B cell (primary cell): ENCODE measurements at regions not wholly inside any gene's neighbourhood (a gene's known extent, or its start where the extent isn't known, plus 50 kb on each side); places are given as distances from the start of the nearest gene placed in this dataset.

Experiments
- ATAC-seq: fragments of 200-7000 bp; cut with Tn5 transposase; one replicate; pipeline ENCODE4 v1.10.0; 2021; ENCODE audit warnings: low read depth, mild to moderate bottlenecking, moderate number of reproducible peaks, moderate library complexity
- CTCF ChIA-PET: fragments of 350-600 bp; sonication (Branson Sonifier 250); formaldehyde crosslinking; loops from one replicate; lab custom pipeline; 2021; ENCODE audit warnings: antibody characterized with exemption, inconsistent platforms; lab: Charles Lee
- POLR2A ChIA-PET: fragments of 350-600 bp; sonication (Branson Sonifier 250); formaldehyde crosslinking; loops from one replicate; lab custom pipeline; 2021; ENCODE audit warnings: antibody characterized with exemption; lab: Charles Lee
- DNase-seq: peaks from one replicate; pipeline ENCODE4 v3.0.0; 2013
- H2AFZ ChIP-seq: 2 replicates; pipeline ENCODE4 v1.6.1; 2012; ENCODE audit warnings: mild to moderate bottlenecking, low read depth, low read length; ENCODE audit not compliant: insufficient read depth, poor library complexity, severe bottlenecking
- H3K27ac ChIP-seq, 2 donors: 1 replicate in 1 of 2; 2 replicates in 1 of 2; pipeline ENCODE4 v1.5.1; 2012 to 2013; ENCODE audit warnings: low read length in 2 of 2, mild to moderate bottlenecking in 2 of 2, moderate library complexity in 1 of 2
- H3K27me3 ChIP-seq, 4 experiments: fragments of 200-600 bp in 1 of 4; sonication (generic) in 1 of 4; replicated peaks in 1 of 4; 1 replicate in 2 of 4; 2 replicates in 2 of 4; pipeline versions ENCODE4 v1.6.1 to v1.7.0; 2013 to 2016; ENCODE audit warnings: low read length in 3 of 4, mild to moderate bottlenecking in 2 of 4, mixed read lengths in 1 of 4, moderate library complexity in 1 of 4; ENCODE audit not compliant: insufficient read depth in 4 of 4, control insufficient read depth in 3 of 4; ENCODE audit errors: control extremely low read depth in 1 of 4
- H3K36me3 ChIP-seq, 2 experiments: replicated peaks in 1 of 2; 1 replicate in 1 of 2; 2 replicates in 1 of 2; pipeline versions ENCODE4 v1.6.1 to v1.7.1; 2013; ENCODE audit warnings: low read length in 1 of 2; ENCODE audit not compliant: insufficient read depth in 2 of 2, control insufficient read depth in 1 of 2; ENCODE audit errors: control extremely low read depth in 1 of 2, extremely low read depth in 1 of 2
- H3K4me1 ChIP-seq, 2 donors: fragments of 200-600 bp in 1 of 2; sonication (generic) in 1 of 2; 1 replicate in 1 of 2; 2 replicates in 1 of 2; pipeline versions ENCODE4 v1.5.1 to v1.6.1; 2013 to 2017; ENCODE audit warnings: low read length in 2 of 2; ENCODE audit not compliant: control insufficient read depth in 2 of 2, insufficient read depth in 2 of 2
- H3K4me2 ChIP-seq: replicated peaks from 2 replicates; pipeline ENCODE3; 2012; ENCODE audit warnings: mild to moderate bottlenecking, low read depth, low read length; ENCODE audit not compliant: poor library complexity, severe bottlenecking
- H3K4me3 ChIP-seq, 5 experiments: fragments of 200-600 bp in 1 of 5; sonication (generic) in 1 of 5; 1 replicate in 3 of 5; 2 replicates in 2 of 5; pipeline versions ENCODE4 v1.5.1 to v1.7.0; 2011 to 2016; ENCODE audit warnings: low read length in 4 of 5, mild to moderate bottlenecking in 4 of 5, low read depth in 2 of 5, control low read depth in 1 of 5, moderate library complexity in 1 of 5; ENCODE audit not compliant: insufficient read depth in 1 of 5; ENCODE audit errors: control extremely low read depth in 1 of 5, extremely low read depth in 1 of 5
- H3K79me2 ChIP-seq: fragments of 200-600 bp; sonication (generic); one replicate; pipeline ENCODE4 v1.6.0; 2016; ENCODE audit warnings: low read length; ENCODE audit not compliant: control insufficient read depth, insufficient read depth
- H3K9ac ChIP-seq: fragments of 200-600 bp; sonication (generic); 2 replicates; pipeline ENCODE4 v1.6.1; 2017; ENCODE audit warnings: mild to moderate bottlenecking, low read length, moderate library complexity
- H3K9me3 ChIP-seq, 3 donors: one replicate each; pipeline versions ENCODE4 v1.6.1 to v1.7.1; 2013; ENCODE audit warnings: low read length in 2 of 3; ENCODE audit not compliant: control insufficient read depth in 2 of 3, insufficient read depth in 1 of 3; ENCODE audit errors: control extremely low read depth in 1 of 3
- H4K20me1 ChIP-seq: 2 replicates; pipeline ENCODE4 v1.6.0; 2012; ENCODE audit warnings: mild to moderate bottlenecking, low read length; ENCODE audit not compliant: insufficient read depth, control insufficient read depth, poor library complexity, severe bottlenecking
- H3K27ac Mint-ChIP-seq: one replicate; pipeline ENCODE4 v1.8.0; 2021; ENCODE audit warnings: mixed read lengths
- H3K27me3 Mint-ChIP-seq: one replicate; pipeline ENCODE4 v1.8.0; 2021; ENCODE audit warnings: mixed read lengths
- H3K4me1 Mint-ChIP-seq: one replicate; pipeline ENCODE4 v1.8.0; 2021; ENCODE audit warnings: mixed read lengths
- H3K4me3 Mint-ChIP-seq: one replicate; pipeline ENCODE4 v1.8.0; 2021; ENCODE audit warnings: mixed read lengths
- H3K9me3 Mint-ChIP-seq: one replicate; pipeline ENCODE4 v1.8.0; 2022; ENCODE audit warnings: mixed read lengths; ENCODE audit not compliant: insufficient read depth
- CTCF ChIP-seq: fragments of 200-600 bp; IDR thresholded peaks from one replicate; pipeline ENCODE4 v1.8.0; 2022; ENCODE audit warnings: antibody characterized with exemption, mild to moderate bottlenecking
- EZH2 ChIP-seq: IDR thresholded peaks from 2 replicates; pipeline ENCODE4 v1.6.1; 2012; ENCODE audit warnings: borderline replicate concordance, low read depth, mild to moderate bottlenecking, moderate library complexity, low read length; ENCODE audit not compliant: insufficient read depth, poor library complexity, severe bottlenecking
- WGBS: methylation state at CpG from one replicate; pipeline ENCODE4 v1.1.5; 2013; ENCODE audit warnings: missing lambda C conversion rate; ENCODE audit not compliant: insufficient coverage; 5-methylcytosine and 5-hydroxymethylcytosine counted together
- intact Hi-C: fragments of 100-400 bp; cut with micrococcal nuclease; formaldehyde crosslinking; loops from one replicate; pipeline ENCODE4 v1.10.0; 2022

DNA sequence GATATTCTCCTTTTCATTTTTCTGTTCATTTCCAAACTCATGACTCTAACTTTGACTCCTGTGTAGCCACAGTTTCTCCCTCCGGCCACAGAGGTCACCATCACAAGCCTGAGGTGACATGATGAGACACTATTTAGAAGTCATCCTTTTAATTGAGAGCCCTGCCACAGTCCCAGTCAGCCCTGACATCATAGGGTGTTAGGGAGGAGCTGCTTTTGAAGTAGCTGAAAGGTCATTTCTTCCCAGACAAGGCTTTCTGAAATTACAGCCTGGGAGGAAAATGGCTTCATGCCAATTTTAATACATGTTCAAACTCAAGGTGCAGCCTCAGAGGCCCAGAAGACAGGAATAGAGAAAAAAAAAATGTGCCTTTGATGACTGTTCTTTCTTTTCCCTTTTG lies 532.8 kb upstream of the TGFBR2 start:
- TF ChIP-seq CTCF (no peak), EZH2 (no peak)
- H3K27ac ChIP-seq: no peak overlapping the region
- no peaks in the 10 kb centered on the region for H3K27me3 ChIP-seq
- H3K36me3 ChIP-seq: no peaks in the 10 kb centered on the region
- ChIA-PET POLR2A (no interaction called here), CTCF (interaction anchor here (1.6 kb wide), 1 partner anchor 620 kb away, joined by 4 read pairs; no protein-coding TSS in a partner anchor)
- no peak for DNase-seq
- no peak overlapping the region for H3K4me2 ChIP-seq
- no peak overlapping the region for H3K4me3 ChIP-seq
- Mint-ChIP-seq H3K4me1 (peaks cover under 1% of the 10 kb centered on the region), H3K9me3 (peaks cover 8% of the 10 kb centered on the region), H3K27me3 (no peaks in the 10 kb centered on the region), H3K4me3 (no peak overlapping the region), H3K27ac (no peak overlapping the region)
- 83% methylated on average over 1 of the region's 1 CpG for WGBS
- H4K20me1 ChIP-seq: no peaks in the 10 kb centered on the region
- no peaks in the 10 kb centered on the region for H3K79me2 ChIP-seq
- H3K4me1 ChIP-seq: no peaks in the 10 kb centered on the region
- no peak overlapping the region for H3K9ac ChIP-seq
- H3K9me3 ChIP-seq: no peaks in the 10 kb centered on the region
- H2AFZ ChIP-seq: no peak overlapping the region
- no peak for ATAC-seq
- intact Hi-C loops: no loop called here

DNA sequence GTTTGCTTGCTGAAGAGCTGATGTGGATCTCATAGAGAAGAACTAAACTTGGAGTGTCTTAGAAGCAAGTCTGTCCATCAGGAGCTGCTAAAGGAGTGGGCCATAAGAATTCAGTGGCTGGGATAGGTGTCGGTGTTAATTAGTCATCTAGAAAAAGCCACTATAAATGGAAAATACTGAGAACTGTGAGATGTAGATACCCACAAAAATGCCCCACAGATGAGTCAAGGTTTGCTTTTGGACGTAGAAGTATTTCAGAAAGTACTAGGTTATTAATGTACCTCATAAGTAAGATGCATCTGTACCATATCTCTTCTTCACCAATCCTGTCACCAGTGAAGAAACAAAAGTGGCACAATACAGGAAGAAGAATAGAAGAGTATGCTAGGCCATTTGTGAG lies 530.9 kb upstream of the TGFBR2 start:
- no peak for TF ChIP-seq EZH2
- intact Hi-C loops: no loop called here
- no peak overlapping the region for H3K4me2 ChIP-seq
- Mint-ChIP-seq H3K9me3 (peaks cover 6% of the 10 kb centered on the region), H3K4me1 (peaks cover 1% of the 10 kb centered on the region), H3K4me3 (no peak overlapping the region), H3K27ac (no peak overlapping the region), H3K27me3 (no peaks in the 10 kb centered on the region)
- no peak overlapping the region for H2AFZ ChIP-seq
- no peaks in the 10 kb centered on the region for H3K79me2 ChIP-seq
- H4K20me1 ChIP-seq: no peaks in the 10 kb centered on the region
- no peak for ATAC-seq
- H3K4me3 ChIP-seq: no peak overlapping the region
- no peaks in the 10 kb centered on the region for H3K36me3 ChIP-seq
- H3K27ac ChIP-seq: no peak overlapping the region
- no CpG with 5 or more reads among the region's 2 CpGs for WGBS
- ChIA-PET POLR2A (no interaction called here), CTCF (no interaction called here)
- H3K27me3 ChIP-seq: no peaks in the 10 kb centered on the region
- DNase-seq: no peak
- H3K9me3 ChIP-seq: no peaks in the 10 kb centered on the region
- no peak overlapping the region for H3K9ac ChIP-seq
- no peaks in the 10 kb centered on the region for H3K4me1 ChIP-seq
